ENCODE measurements at regions not wholly inside any gene's neighbourhood (a gene's known extent, or its start where the extent isn't known, plus 50 kb on each side); places are given as distances from the start of the nearest gene placed in this dataset.

DNA sequence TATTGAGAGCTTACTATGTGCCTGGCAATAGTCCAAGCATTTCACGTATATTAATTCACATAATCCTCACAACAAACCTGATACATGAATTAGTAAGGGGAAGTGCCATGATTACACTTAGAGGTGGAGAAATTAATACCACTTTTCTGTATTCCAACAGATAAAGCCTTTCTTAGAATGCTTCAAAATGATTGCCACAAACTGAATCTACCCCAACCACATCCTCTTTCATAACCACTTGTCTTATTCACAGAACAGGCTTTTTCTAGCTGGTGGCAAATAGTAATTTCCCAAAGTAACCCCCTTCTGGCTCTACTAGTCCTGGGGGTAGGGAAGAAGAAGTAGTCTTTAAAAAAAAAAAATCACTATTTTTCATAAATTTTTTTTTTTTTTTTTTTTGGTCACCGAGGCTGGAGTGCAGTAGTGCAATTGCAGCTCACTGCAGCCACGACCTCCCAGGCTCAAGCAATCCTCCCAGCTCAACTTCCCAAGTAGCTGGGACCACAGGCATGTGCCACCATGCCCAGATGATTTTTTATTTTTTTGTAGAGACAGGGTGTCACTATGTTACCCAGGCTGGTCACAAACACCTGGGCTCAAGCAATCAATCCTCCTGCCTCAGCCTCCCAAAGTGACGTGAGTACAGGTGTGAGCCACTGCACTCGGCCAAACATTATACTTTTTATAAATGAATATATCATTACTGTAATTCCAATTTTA is 59.0 kb upstream of the ARID2 start:
- no peak for DNase-seq (ENCODE audit: low read depth)

DNA sequence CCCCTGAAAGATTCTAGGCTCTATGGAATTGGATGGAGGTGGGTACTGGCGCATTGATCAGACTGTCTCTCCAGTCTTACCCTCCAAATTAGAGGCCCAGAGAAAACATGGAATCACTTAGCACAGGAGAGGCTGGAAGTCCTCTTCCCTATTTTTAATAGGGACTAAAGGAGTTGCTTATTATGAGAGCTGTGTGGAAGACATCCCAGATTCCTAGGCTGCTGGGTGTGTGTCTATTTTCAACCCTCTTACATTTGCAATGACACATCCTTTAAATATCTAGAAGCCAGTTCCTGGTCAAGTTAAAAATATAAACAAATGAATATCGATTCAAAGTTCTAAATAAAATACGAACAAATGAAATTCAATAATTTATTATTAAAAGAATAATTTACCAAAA is 58.3 kb upstream of the ARID2 start:
- DNase-seq (ENCODE audit: low read depth) = no peak

- DNase-seq (ENCODE audit: low read depth) = no peak
Observed at GRCh38 chr12:45674181-45674977, 55.1 kb upstream of the ARID2 start.

GRCh38 chr12:45675534-45675933 is 54.0 kb upstream of the ARID2 start:
- DNase-seq (ENCODE audit: low read depth) = no peak

Data from stimulated activated CD8-positive, alpha-beta memory T cell treated with anti-CD3 and anti-CD28 coated beads, Interleukin-15, amount 100 ng/mL, for 1 hour (primary cell).